Mesenchymal stem cell (in vitro differentiated cells and primary cell): ENCODE measurements at regions not wholly inside any gene's neighbourhood (a gene's known extent, or its start where the extent isn't known, plus 50 kb on each side); places are given as distances from the start of the nearest gene placed in this dataset.
"Not testable (repeated sequence)": the region's sequence is repeated elsewhere in the genome, so short reads cannot be mapped to it uniquely, and the experiment has no call there.

Experiments
- DNase-seq: peaks from one replicate; pipeline ENCODE4 v3.0.0-alpha.2; 2013
- H2AFZ ChIP-seq: one replicate; pipeline ENCODE4 v1.6.1; 2013; ENCODE audit warnings: low read depth, mild to moderate bottlenecking, control low read depth, inconsistent platforms, low read length, moderate library complexity
- H2AK5ac ChIP-seq: 2 replicates; pipeline ENCODE4 v1.6.1; 2013; ENCODE audit warnings: low read length, moderate library complexity, mild to moderate bottlenecking, inconsistent platforms; ENCODE audit not compliant: severe bottlenecking
- H2BK120ac ChIP-seq: one replicate; pipeline ENCODE4 v1.6.1; 2013; ENCODE audit warnings: low read depth, mild to moderate bottlenecking, inconsistent platforms, low read length, moderate library complexity
- H2BK12ac ChIP-seq, 2 experiments: one replicate each; pipeline ENCODE4 v1.6.1; 2013; ENCODE audit warnings: inconsistent platforms in 2 of 2, low read length in 2 of 2, mild to moderate bottlenecking in 2 of 2, moderate library complexity in 2 of 2, control low read depth in 1 of 2
- H2BK15ac ChIP-seq: one replicate; pipeline ENCODE4 v1.6.1; 2013; ENCODE audit warnings: mild to moderate bottlenecking, low read depth, inconsistent platforms; ENCODE audit not compliant: poor library complexity, severe bottlenecking
- H2BK5ac ChIP-seq: 2 replicates; pipeline ENCODE4 v1.6.1; 2013; ENCODE audit warnings: low read depth, mild to moderate bottlenecking, low read length, control low read depth, inconsistent platforms; ENCODE audit not compliant: poor library complexity, severe bottlenecking
- H3K14ac ChIP-seq, 2 experiments: one replicate each; pipeline ENCODE4 v1.6.1; 2013; ENCODE audit warnings: inconsistent platforms in 2 of 2, low read length in 2 of 2, control low read depth in 1 of 2, mild to moderate bottlenecking in 1 of 2, moderate library complexity in 1 of 2
- H3K18ac ChIP-seq, 2 experiments: one replicate each; pipeline ENCODE4 v1.6.1; 2013; ENCODE audit warnings: inconsistent platforms in 2 of 2, low read length in 2 of 2, control low read depth in 1 of 2, low read depth in 1 of 2, mild to moderate bottlenecking in 1 of 2
- H3K23ac ChIP-seq, 2 experiments: one replicate each; pipeline ENCODE4 v1.6.1; 2013; ENCODE audit warnings: inconsistent platforms in 2 of 2, low read length in 2 of 2, mild to moderate bottlenecking in 2 of 2, moderate library complexity in 2 of 2, control low read depth in 1 of 2
- H3K27ac ChIP-seq: 2 replicates; pipeline ENCODE4 v1.5.1; 2013; ENCODE audit warnings: mild to moderate bottlenecking, moderate library complexity, low read length, control low read depth, inconsistent platforms; ENCODE audit not compliant: poor library complexity, severe bottlenecking
- H3K27me3 ChIP-seq, 2 experiments: 2 replicates each; pipeline versions ENCODE4 v1.6.1 to v1.7.0; 2013; ENCODE audit warnings: low read length in 2 of 2, mild to moderate bottlenecking in 2 of 2, moderate library complexity in 2 of 2, control low read depth in 1 of 2, inconsistent platforms in 1 of 2; ENCODE audit not compliant: control insufficient read depth in 1 of 2, insufficient read depth in 1 of 2
- H3K36me3 ChIP-seq, 2 experiments: 2 replicates each; pipeline versions ENCODE4 v1.6.1 to v1.7.0; 2013; ENCODE audit warnings: low read length in 2 of 2, control low read depth in 1 of 2, inconsistent platforms in 1 of 2, low read depth in 1 of 2, mild to moderate bottlenecking in 1 of 2; ENCODE audit not compliant: insufficient read depth in 2 of 2, control insufficient read depth in 1 of 2
- H3K4ac ChIP-seq, 2 experiments: one replicate each; pipeline ENCODE4 v1.6.1; 2013; ENCODE audit warnings: inconsistent platforms in 2 of 2, low read length in 2 of 2, mild to moderate bottlenecking in 2 of 2, moderate library complexity in 2 of 2, control low read depth in 1 of 2, low read depth in 1 of 2
- H3K4me1 ChIP-seq: 2 replicates; pipeline ENCODE4 v1.6.1; 2013; ENCODE audit warnings: low read depth, low read length, control low read depth; ENCODE audit not compliant: control insufficient read depth, insufficient read depth
- H3K4me2 ChIP-seq: 2 replicates; pipeline ENCODE4 v1.6.1; 2013; ENCODE audit warnings: low read length, mild to moderate bottlenecking, inconsistent platforms; ENCODE audit not compliant: poor library complexity, severe bottlenecking
- H3K4me3 ChIP-seq, 2 experiments: 2 replicates each; pipeline versions ENCODE4 v1.5.1 to v1.7.0; 2013; ENCODE audit warnings: low read length in 2 of 2, mild to moderate bottlenecking in 2 of 2, control low read depth in 1 of 2, low read depth in 1 of 2; ENCODE audit not compliant: insufficient read depth in 1 of 2
- H3K79me1 ChIP-seq: replicated peaks from 2 replicates; pipeline ENCODE4 v1.6.1; 2013; ENCODE audit warnings: mild to moderate bottlenecking, control low read depth, low read length, inconsistent platforms; ENCODE audit not compliant: poor library complexity, severe bottlenecking
- H3K9ac ChIP-seq: 2 replicates; pipeline ENCODE4 v1.7.0; 2013; ENCODE audit warnings: mild to moderate bottlenecking, low read length, moderate library complexity
- H3K9me3 ChIP-seq: 2 replicates; pipeline ENCODE4 v1.7.0; 2013; ENCODE audit warnings: mild to moderate bottlenecking, low read length; ENCODE audit not compliant: control insufficient read depth
- H4K8ac ChIP-seq: one replicate; pipeline ENCODE4 v1.6.1; 2013; ENCODE audit warnings: inconsistent platforms, mild to moderate bottlenecking, low read length, moderate library complexity
- H4K91ac ChIP-seq: one replicate; pipeline ENCODE4 v1.6.1; 2013; ENCODE audit warnings: mild to moderate bottlenecking, low read length, inconsistent platforms
- WGBS: methylation state at CpG from one replicate; pipeline ENCODE4 v1.1.7; 2013; ENCODE audit warnings: mixed read lengths; 5-methylcytosine and 5-hydroxymethylcytosine counted together

DNA sequence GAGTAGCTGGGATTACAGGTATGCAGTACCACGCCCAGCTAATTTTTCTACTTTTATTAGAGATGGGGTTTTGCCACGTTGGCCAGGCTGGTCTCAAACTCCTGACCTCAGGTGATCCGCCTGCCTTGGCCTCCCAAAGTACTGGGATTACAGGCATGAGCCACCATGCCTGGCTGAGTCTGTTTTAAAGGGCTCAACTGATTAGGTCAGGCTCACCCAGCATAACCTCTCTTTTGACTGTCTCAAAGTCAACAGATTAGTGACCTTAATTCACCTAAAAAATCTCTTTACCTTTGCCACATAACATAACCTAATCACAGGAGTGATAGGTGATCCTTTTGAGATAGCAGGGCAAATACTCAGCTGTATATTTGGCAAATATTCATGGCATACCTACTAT, 147.9 kb upstream of the EYA4 start:
- H2BK15ac ChIP-seq, H2AK5ac ChIP-seq, H3K4me1 ChIP-seq, H3K79me1 ChIP-seq, H3K18ac ChIP-seq, H3K9me3 ChIP-seq, H3K36me3 ChIP-seq, H3K27ac ChIP-seq, H3K23ac ChIP-seq, H3K9ac ChIP-seq, DNase-seq, H2BK120ac ChIP-seq, H3K14ac ChIP-seq, H3K4me3 ChIP-seq, H2BK12ac ChIP-seq, H3K4me2 ChIP-seq, H4K8ac ChIP-seq, H4K91ac ChIP-seq, H2AFZ ChIP-seq, H2BK5ac ChIP-seq, H3K4ac ChIP-seq, H3K27me3 ChIP-seq: not testable (repeated sequence)
- WGBS: 80% methylated on average over 3 of the region's 3 CpGs

DNA sequence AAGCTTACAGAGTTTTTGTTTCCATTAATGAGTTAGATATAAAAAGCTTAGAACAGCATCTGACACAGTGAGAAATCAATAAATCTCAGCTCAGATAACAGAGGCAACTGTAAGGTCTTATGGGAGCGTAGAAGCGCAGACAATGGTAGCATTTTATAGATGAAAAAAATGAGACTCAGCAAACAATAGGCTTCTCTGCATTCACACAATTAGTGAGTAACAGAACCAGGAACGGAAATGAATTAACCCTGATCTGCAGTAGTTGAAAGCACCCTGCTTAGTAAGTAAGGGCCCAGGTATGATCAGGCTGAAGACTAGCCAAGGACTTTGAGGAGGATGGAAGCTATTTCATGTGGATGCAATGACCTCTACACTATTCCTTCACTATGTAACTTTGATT, 147.2 kb upstream of the EYA4 start:
- H3K4me3 ChIP-seq: no peak overlapping the region
- H3K9me3 ChIP-seq: no peaks in the 10 kb centered on the region
- H3K27me3 ChIP-seq: no peaks in the 10 kb centered on the region
- DNase-seq: no peak
- H2BK12ac ChIP-seq: no peak overlapping the region
- H3K36me3 ChIP-seq: no peaks in the 10 kb centered on the region
- no peak overlapping the region for H3K18ac ChIP-seq
- H3K23ac ChIP-seq: no peak overlapping the region
- H2BK120ac ChIP-seq: no peak overlapping the region
- no peak overlapping the region for H3K27ac ChIP-seq
- no peak overlapping the region for H3K9ac ChIP-seq
- no peak overlapping the region for H4K8ac ChIP-seq
- H2AFZ ChIP-seq: no peak overlapping the region
- H3K4me1 ChIP-seq: no peaks in the 10 kb centered on the region
- H4K91ac ChIP-seq: no peak overlapping the region
- WGBS: 93% methylated on average over 3 of the region's 3 CpGs
- no peak overlapping the region for H3K14ac ChIP-seq
- no peaks in the 10 kb centered on the region for H3K79me1 ChIP-seq
- H2BK15ac ChIP-seq: no peak overlapping the region
- no peak overlapping the region for H2BK5ac ChIP-seq
- no peak overlapping the region for H3K4ac ChIP-seq
- H3K4me2 ChIP-seq: no peak overlapping the region
- no peak overlapping the region for H2AK5ac ChIP-seq

DNA sequence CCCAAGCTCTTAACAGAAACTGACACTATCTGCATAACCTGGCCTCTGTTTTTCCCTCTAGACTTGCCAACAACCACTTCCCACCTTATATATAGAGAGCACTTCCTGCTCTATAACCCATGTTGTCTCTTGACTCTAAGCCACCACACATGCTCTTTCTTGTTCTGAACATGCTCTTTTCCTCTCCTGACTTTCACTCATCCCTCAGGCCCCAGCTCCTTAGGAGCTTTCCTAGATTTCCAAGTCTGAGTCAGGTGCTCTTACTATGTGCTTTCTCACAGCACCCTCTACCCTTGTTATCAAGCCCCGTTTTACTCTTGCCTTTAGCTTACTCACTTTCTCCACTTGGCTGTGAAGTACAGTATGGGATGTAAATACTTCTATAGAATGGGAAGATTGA, 143.9 kb upstream of the EYA4 start:
- H3K4me2 ChIP-seq: no peak overlapping the region
- peak overlapping the region; percentile 13 for H2BK15ac ChIP-seq
- no peak overlapping the region for H3K9ac ChIP-seq
- H3K27me3 ChIP-seq: no peaks in the 10 kb centered on the region
- H3K18ac ChIP-seq: no peak overlapping the region
- H2AK5ac ChIP-seq: no peak overlapping the region
- peak overlapping the region in 1 of 2 experiments; percentile 36 for H3K14ac ChIP-seq
- no peak overlapping the region for H3K4ac ChIP-seq
- H3K4me3 ChIP-seq: no peak overlapping the region
- H3K79me1 ChIP-seq: no peaks in the 10 kb centered on the region
- H2AFZ ChIP-seq: no peak overlapping the region
- no peak overlapping the region for H3K27ac ChIP-seq
- no peaks in the 10 kb centered on the region for H3K9me3 ChIP-seq
- no peak overlapping the region for H2BK5ac ChIP-seq
- no peak overlapping the region for H2BK120ac ChIP-seq
- H3K4me1 ChIP-seq: no peaks in the 10 kb centered on the region
- H3K36me3 ChIP-seq: no peaks in the 10 kb centered on the region
- WGBS: no CpG with 5 or more reads among the region's 1 CpG
- H4K91ac ChIP-seq: no peak overlapping the region
- no peak overlapping the region for H4K8ac ChIP-seq
- H3K23ac ChIP-seq: no peak overlapping the region
- no peak for DNase-seq
- H2BK12ac ChIP-seq: peak overlapping the region; percentile 1 to 71

DNA sequence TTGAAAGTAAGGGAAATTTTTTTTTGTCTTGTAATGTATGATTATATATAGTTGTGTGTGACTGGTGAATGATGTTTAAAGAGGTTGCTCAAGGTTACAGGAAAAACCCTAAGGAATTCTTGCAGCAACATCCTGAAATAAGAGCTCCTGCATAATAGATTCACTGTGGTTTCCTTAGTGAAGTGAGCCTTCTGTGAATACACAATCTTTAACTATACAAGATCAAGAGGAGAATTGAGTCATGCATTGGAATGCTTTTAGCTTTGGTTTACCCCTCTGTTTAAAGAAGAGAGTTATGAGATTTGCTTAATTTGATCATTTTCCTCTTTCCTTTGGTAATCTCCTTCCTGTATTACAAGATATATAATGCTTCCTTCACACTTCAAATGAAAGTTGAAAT, 141.6 kb upstream of the EYA4 start:
- Histone ChIP-seq H4K8ac (no peak overlapping the region), H3K23ac (no peak overlapping the region), H2BK12ac (no peak overlapping the region), H3K79me1 (no peaks in the 10 kb centered on the region), H3K14ac (no peak overlapping the region), H2AK5ac (no peak overlapping the region), H3K18ac (no peak overlapping the region), H3K27me3 (no peaks in the 10 kb centered on the region), H2AFZ (no peak overlapping the region), H3K4me2 (no peak overlapping the region), H3K4me1 (no peaks in the 10 kb centered on the region), H2BK15ac (no peak overlapping the region), H3K4me3 (no peak overlapping the region), H4K91ac (no peak overlapping the region), H3K4ac (no peak overlapping the region), H2BK5ac (no peak overlapping the region), H3K27ac (peak overlapping the region; percentile 54), H3K36me3 (no peaks in the 10 kb centered on the region), H3K9ac (peak overlapping the region; percentile 58), H2BK120ac (no peak overlapping the region), H3K9me3 (no peaks in the 10 kb centered on the region)
- DNase-seq: peak; percentile 96
